GM13977 (cell line): ENCODE measurements at regions not wholly inside any gene's neighbourhood (a gene's known extent, or its start where the extent isn't known, plus 50 kb on each side); places are given as distances from the start of the nearest gene placed in this dataset.
"Not testable (repeated sequence)": the region's sequence is repeated elsewhere in the genome, so short reads cannot be mapped to it uniquely, and the experiment has no call there.

ENCODE experiments used
- DNase-seq: peaks from one replicate; pipeline ENCODE4 v3.0.0; 2012; ENCODE audit warnings: low spot score
- in situ Hi-C: fragments of 300-500 bp; cut with MboI; formaldehyde crosslinking; loops from one replicate; pipeline ENCODE4 v1.12.0; 2022; ENCODE audit warnings: low sequenced_read_pairs, low pct_unique_long_range_greater_than_20kb, mixed read lengths, inconsistent platforms; ENCODE audit not compliant: unreplicated experiment
- TF ChIP-seq, protein P1 (sequence below): IDR thresholded peaks from 2 replicates; pipeline ENCODE4 v1.5.1; 2012; ENCODE audit warnings: mild to moderate bottlenecking, control low read depth; ENCODE audit not compliant: insufficient read depth; ENCODE audit errors: extremely low read depth, missing control alignments

DNA sequence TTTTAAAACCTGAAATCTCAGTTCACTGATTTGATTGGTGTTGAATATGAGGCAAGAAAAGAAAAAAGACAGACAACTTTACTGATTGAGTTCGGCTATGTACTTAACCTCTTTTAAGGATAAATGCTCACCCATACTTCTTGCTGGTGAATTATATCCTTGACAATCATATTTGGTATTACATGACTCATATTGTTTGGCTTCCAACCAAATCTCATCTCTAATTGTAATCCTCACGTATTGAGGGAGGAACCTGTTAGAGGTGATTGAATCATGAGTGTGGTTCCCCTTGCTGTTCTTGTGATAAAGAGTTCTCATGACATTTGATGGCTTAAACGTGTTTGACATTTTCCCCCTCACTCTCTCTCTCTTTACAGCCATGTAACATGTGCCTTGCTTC, 255.6 kb upstream of the IZUMO3 start:
- in situ Hi-C loops, result no loop called here
- TF ChIP-seq, protein P1, sequence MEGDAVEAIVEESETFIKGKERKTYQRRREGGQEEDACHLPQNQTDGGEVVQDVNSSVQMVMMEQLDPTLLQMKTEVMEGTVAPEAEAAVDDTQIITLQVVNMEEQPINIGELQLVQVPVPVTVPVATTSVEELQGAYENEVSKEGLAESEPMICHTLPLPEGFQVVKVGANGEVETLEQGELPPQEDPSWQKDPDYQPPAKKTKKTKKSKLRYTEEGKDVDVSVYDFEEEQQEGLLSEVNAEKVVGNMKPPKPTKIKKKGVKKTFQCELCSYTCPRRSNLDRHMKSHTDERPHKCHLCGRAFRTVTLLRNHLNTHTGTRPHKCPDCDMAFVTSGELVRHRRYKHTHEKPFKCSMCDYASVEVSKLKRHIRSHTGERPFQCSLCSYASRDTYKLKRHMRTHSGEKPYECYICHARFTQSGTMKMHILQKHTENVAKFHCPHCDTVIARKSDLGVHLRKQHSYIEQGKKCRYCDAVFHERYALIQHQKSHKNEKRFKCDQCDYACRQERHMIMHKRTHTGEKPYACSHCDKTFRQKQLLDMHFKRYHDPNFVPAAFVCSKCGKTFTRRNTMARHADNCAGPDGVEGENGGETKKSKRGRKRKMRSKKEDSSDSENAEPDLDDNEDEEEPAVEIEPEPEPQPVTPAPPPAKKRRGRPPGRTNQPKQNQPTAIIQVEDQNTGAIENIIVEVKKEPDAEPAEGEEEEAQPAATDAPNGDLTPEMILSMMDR, result no peak
- no peak for DNase-seq

DNA sequence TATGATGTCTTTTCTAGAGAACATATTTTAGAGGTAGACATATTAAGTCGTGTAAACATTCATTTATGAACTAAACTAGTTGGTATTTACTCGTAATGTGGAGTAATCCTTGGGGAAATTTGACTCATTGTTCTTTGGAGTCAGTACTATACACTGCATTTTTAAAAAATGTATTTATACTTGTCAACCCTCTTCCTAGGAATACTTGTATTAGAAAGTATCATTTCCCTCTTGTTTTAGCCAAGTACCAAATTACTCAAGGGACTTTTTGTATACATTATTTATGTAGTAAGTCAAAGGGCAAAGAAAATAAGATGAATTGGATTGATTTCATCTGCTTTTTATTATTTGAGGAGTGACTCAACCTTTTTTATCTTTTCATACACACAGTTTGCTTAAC, 248.1 kb upstream of the IZUMO3 start:
- TF ChIP-seq, protein P1, result no peak
- in situ Hi-C loops, result no loop called here
- no peak for DNase-seq

DNA sequence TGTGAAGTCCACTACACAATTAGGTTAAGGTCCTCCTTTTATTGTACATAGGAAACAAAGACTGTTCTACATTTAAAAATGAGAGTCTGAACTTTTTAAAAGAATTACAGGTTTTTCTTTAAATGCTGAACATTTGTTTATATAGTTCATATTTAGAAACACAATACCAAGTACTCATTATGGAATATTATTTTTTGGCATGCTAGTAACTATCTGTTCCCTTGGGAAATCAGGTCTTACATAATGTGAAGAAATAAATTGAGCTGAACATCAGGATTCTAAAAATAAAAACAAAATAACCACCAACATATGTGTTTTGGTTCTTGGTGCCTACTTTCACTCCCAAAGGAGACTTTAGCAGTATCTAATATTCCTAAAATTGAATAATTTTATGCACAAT, 230.5 kb upstream of the IZUMO3 start:
- in situ Hi-C loops, result no loop called here
- DNase-seq, result no peak
- TF ChIP-seq, protein P1, result no peak

DNA sequence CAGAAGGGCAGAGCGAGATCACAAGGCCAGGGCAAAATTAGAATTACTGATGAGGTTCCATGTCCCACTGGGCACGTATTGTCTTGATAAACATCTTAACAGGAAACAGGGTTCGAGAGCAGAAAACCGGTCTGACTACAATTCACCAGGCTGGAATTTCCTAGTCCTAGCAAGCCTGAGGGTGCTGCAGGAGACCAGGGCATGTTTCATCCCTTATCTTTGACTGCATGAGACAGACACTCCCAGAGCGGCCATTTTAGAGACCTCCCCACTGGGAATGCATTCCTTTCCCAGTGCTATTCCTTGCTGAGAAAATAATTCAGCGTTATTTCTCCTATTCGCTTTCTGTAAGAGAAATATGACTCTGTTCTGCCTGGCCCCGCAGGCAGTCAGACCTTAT, 228.5 kb upstream of the IZUMO3 start:
- DNase-seq, result not testable (repeated sequence)

DNA sequence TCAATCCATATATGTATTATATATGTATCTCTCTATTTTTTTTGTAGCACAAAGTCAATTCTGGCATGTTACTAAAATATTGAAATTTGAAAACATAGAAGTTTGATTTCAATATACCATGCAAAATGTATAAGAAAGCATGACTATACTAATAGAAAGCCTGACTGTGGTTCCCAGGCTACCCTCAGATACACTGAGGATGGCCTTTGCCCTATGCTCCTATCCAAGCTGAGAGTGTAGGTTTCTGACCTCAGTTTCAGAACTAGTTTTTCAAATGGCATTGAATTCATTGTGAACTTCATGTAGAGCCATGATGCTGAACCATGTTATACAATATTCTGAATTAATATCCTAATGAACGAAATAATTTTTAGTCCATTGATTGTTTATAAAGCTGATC, 220.4 kb upstream of the IZUMO3 start:
- TF ChIP-seq, protein P1, result no peak
- in situ Hi-C loops, result no loop called here
- DNase-seq, result no peak

More for the DNA sequence above, 228.5 kb upstream of the IZUMO3 start:
- in situ Hi-C loops, result not testable (repeated sequence)

DNA sequence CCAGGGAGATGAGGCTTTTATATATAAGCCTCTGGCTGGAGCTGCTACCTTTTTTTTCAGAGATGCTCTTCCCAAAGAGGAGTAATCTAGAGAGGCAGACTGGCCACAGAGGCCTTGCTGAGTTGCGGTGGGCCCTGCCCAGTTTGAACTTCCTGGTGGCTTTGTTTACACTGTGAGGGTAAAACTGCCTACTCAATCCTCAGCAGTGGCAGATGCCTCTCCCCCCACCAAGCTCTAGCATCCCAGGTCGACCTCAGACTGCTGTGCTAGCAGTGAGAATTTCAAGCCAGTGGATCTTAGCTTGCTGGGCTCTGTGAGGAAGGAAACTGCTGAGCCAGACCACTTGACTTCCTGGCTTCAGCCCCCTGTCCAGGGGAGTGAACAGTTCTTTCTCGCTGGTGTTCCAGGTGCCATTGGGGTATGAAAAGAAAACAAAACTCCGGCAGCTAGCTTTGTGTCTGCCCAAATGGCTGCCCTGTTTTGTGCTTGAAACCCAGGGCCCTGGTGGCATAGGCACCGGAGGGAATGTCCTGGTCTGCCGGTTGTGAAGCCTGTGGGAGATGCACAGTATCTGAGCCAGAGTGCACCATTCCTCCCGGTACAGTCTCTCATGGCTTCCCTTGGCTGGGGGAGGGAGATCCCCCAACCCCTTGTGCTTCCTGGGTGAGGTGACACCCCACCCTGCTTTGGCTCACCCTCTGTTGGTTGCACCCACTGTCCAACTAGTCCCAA, 219.5 kb upstream of the IZUMO3 start:
- TF ChIP-seq, protein P1, result no peak
- no peak for DNase-seq
- in situ Hi-C loops, result no loop called here

DNA sequence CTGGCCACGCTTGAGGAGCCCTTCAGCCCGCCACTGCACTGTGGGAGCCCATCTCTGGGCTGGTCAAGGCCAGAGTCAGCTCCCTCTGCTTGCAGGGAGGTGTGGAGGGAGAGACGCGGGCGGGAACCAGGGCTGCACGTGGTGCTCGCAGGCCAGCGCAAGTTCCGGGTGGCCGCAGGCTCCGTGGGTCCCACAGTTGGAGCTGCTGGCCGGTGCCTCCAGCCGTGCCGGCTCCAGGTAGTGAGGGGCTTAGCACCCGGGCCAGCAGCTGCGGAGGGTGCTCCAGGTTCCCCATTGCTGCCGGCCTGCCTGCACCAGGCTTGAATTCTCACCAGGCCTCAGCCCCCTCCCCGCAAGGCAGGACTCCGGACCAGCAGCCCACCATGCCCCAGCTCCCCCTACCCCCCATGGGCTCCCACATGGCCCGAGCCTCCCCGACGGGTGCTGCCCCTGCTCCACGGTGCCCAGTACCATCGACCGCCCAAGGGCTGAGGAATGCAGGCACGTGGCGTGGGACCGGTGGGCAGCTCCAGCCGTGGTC, 192.8 kb upstream of the IZUMO3 start:
- in situ Hi-C loops, result no loop called here
- DNase-seq, result no peak
- TF ChIP-seq, protein P1, result no peak
